SK-N-DZ (cell line): ENCODE measurements at regions not wholly inside any gene's neighbourhood (a gene's known extent, or its start where the extent isn't known, plus 50 kb on each side); places are given as distances from the start of the nearest gene placed in this dataset.

ENCODE experiments used
- DNase-seq: peaks from one replicate; pipeline ENCODE4 v3.0.0-alpha.2; 2015; ENCODE audit warnings: low spot score

DNA sequence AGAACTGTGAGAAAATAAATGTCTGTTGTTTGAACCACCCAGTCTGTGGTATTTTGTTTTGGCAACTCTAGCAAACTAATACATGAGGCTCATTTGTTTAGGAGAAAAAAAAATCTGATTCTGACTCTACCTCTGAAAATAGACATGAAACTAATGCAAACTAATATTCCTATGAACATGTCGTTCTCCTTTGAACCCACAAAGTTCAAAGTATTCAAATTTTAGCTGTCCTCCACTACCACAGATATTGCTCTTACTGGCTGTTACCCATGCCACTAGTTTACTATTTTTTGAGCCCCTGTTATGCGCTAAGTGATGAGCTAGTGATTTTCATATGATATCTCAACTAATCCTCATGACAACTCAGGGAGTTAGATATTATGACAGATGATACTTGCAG is 58.8 kb upstream of the ZNF804B start:
- no peak for DNase-seq

DNA sequence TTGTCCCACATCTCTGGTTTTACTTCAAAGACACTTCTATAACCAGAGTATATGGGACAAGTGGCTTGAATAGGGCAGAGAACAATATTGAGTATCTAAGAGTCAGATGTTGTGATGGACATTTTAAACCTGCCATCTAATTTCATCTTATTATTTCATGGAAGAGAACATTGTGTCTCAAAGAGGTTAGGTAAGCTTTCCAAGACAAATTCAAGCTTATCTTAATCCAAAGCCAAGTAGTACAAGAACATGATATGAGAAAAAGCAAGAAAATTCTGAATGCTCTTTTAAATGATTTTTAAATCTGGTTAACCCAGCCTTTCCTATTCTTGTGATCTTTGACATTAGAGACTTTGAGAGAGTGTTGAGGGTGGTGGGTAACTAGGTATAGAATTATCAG is 65.3 kb upstream of the ZNF804B start:
- no peak for DNase-seq

DNA sequence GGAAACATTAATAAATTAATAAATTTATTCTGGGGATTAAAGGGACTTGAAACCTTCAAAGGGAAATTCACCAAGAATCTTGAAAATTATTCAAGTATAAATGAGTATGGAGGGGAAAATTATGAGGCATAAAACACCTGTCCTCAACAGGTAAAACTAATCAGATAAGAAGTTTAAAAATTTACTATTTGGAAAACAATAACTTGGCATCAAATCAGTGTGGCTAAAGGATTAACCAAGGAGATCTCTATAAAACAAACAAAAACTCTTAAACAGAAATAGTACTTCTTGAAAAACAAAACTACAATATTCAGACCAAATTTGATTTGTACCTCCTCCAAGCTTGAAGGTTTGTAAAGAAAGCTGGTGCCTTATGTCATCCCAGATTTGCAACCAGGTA is 66.4 kb upstream of the ZNF804B start:
- no peak for DNase-seq

DNA sequence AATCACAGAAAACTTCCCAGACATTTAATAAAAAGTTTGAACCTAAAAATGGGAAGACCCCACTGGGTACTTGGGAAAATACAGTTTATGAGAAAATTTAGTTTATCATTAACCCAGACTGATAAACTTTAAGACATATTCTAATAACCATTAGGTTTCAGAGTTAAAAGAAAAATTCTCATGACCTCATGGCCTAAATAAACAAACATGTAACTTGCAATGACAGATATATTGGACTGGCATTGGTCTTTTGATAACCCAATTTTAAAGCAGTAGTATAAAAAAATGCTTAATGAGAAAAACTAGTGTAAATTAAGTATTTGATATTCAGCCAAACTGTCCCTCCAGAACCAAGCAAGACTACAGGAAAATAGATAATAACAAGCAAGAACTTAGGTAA is 67.0 kb upstream of the ZNF804B start:
- no peak for DNase-seq

DNA sequence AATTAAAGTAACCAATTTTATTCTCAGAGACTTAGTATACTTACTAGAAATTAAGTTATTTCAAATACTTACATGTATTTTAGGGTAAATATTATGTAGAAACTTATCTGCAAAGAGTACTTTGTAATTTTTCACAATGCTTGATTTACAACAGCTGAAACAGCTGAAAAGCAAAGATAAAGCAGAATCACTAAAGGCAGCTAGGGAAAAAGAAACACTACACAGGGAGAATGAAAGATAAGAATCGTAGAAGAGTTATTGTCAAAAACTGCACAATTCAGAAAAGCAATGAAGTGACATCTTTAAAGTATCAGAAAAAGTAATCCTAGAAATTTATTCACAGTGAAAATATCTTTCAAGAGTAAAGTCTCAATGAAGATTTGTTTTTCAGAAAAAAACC is 69.7 kb upstream of the ZNF804B start:
- DNase-seq, result no peak

DNA sequence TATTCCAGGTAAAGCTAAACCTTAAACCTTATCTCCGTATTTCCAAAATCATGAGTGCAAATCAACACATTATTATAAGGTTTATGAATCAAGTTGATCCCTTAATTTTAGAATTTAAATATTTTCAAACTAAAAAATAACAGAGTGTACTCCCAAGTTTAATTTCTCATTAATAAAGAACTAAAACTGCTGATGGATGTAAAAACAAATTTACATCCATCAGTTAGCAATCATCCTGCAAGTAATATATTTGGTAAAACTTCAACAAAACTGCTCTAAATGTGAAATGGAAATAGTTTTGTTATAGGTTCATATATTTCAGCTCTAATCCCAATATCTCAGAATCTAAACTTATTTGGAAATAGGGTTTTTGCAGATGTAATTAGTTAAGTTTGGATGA is 71.3 kb upstream of the ZNF804B start:
- no peak for DNase-seq

DNA sequence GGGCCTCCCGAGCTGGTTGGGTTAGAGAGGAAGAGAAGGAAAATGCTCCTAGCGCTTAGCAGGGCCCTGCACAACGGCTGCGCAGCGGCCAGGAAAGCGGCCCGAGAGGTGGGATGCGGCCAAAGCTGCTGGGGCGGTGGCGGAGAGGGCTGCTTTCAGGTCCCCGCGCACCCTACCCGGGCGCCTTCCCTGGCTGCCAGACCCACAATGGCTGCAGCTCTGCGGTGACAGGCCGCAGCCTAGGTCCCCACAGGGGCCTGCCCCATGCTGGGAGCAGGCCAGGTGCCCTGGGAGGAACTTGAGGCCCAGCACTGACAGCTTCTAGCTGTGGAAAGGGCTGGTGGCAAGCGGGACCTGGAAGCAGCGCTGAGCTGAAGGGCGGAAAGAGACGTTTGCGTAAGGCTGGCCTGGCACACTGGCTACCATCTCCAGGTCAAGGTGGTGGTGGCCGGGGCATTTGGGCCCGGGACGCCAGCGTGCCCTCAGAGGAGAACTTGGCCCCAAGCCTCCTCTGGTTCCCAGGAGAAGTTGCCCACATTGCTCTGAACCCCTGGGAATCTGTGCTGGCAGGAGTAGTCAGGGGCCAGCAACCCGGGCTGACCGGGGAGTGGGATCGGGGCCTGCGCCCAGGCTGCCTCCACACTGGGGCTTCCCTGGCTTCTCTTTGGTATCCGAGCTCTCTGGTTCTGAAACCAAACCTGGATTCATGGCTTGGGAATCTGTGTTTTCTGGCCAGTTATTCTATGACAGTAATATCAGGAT is 72.9 kb upstream of the ZNF804B start:
- no peak for DNase-seq

DNA sequence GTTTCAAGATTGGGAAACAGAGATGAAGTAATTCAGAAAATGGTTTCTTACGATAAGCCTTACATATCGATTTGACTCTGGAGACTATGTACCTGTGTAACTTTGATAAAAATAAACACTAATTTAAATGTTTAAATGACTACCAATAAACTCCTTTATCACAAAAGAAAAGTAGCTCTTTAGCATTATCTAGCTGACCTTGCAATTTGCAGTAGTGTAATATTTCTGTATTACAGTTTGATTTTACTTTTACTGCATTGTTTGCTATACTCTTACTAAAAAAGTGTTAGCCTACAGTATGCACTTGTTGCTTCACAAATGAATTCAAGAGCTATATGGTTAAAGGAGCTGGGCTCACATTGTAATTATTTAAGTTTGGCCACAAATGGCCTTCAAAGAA is 77.8 kb upstream of the ZNF804B start:
- DNase-seq, result no peak

DNA sequence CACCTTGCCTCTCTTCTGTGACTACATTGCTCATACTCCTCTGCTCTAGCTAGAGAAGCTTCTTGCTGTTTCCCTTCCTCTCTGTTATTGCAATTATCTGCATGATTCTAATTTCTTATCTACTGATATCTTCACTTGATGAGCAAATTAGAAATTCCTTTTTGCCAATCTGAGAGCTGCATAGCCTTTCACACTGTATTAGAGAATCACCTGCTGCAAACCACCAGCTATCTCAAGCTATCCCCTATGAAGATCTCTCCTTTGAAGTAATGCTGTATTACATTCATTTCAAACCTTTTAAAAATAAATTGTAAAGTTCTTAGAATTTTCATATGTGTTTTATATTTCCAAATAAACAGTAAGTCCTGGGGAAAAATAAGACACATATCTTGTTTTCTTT is 89.0 kb upstream of the ZNF804B start:
- no peak for DNase-seq

- no peak for DNase-seq
Measured at GRCh38 chr7:88669913-88670312, 89.6 kb upstream of the ZNF804B start.

- DNase-seq, result no peak
Measured at GRCh38 chr7:88668591-88668990, 90.9 kb upstream of the ZNF804B start.

GRCh38 chr7:88666626-88667025 is 92.9 kb upstream of the ZNF804B start:
- DNase-seq, result no peak

GRCh38 chr7:88665892-88666514 is 93.5 kb upstream of the ZNF804B start:
- no peak for DNase-seq

DNA sequence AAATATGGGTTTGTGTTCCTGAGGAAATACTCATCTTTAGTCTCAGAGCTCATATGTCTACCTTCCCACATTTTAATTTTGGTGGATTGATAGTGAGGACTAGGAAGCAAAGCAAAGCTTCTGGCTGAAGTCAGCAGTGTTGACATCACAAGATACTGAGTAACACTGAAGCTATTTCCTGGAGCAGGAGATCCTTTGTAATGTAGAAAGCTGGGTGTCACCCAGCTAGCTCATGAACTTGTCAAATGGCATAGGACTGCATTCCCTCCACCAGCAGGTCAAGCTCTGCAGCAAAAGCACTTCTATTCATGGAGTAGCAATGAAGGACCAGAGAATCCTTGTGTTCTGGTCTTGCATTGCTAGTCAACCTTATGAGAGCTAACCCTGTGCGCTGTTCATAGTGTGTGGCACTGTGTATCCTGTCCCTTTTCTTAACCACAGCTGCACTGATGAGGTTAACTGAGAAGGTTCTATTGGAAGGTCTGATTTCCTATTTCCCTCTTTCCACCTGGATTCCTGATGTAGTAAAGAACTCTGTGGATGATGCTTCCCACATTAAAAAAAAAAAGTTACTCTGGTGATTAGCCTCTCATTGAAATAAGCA is 94.8 kb upstream of the ZNF804B start:
- no peak for DNase-seq

DNA sequence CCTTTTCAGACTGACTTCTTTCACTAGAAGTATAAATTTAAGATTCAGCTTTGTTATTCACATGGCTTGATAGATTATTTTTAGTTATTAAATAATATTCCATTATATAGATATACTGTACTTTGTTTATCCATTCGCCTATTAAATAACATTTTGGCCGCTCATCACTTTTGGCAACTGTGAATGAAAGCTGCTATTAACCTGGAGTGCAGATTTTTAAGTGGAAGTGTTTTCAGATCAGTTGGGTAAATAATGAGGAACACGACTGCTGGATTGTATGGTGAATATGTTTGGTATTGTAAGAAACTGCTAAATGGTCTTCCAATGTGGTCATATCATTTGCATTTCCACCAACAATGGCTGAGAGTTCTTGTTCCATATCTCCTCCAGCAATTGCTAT is 97.6 kb upstream of the ZNF804B start:
- no peak for DNase-seq

- DNase-seq, result no peak
Measured at GRCh38 chr7:88647825-88648224, 111.7 kb upstream of the ZNF804B start.

DNA sequence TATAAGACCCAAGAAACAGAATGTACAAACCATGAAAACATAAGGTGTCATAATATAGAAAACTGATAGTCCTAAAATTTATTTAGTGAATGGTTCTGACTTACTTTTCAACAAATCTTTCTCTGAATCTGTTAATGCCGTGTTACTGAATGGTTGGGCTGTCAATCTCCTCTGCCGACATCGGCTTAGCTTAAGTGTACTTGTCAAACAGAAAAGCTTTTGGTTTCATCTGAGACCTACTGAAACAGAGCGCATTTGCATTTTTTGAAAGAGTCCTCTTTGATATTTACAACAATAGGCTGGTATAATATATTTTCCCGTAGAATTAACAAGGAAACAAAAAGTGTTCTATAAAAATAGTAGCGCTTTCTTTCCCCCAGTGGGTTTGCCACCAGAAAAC is 120.9 kb upstream of the ZNF804B start:
- no peak for DNase-seq

DNA sequence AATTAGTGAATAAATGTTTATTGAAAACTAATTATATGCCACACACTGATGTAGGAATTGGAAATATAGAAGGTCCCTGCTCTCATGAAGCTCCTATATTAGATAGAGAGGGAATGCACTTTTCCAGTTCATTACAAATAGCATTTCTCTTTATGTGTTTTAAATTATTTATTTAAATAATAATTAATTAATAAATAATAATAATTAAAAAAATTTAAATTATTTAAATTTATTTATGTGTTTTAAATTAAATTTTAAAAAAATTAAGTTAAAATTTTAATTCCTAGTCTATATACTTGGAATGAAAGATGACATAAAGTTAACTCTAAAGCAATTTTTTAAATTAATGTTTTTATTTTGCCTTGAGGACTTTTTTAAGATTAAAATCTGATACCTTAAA is 121.7 kb upstream of the ZNF804B start:
- no peak for DNase-seq

DNA sequence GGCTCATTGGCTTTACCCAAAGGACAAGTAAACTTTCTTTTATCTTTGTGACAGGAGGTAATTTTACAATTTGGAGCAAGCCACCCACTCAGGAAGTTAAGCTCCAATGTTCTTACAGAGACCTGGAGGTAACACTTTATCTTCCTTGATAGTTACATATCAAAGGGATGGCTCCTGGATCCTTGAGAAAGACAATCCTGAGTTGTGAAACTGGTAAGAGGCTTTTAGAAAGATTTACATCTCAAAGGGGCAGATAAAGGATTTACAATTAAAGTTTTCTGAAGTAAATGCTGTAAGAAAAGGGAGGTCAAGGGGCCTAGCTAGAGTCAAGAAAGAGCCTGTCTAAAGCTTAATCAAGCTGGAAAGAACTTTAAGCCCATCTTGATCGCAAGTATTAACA is 124.4 kb upstream of the ZNF804B start:
- no peak for DNase-seq

DNA sequence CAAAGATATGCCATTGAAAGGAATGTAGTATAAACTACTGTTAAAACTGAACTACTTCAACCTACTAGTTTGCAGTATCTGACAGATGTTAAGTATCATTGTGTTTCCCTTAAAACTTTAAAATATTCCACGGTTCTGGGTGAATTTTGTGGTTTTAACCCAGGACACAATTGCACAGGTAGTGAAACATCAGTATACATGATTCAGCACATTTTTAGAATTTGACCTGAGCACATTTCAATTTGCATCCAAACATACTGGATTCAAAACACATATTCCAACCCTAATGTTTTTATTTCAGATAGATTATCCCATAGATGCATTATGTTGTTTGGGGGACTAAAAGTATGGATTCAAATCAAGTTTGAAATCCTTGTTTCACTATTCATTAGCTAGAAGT is 129.9 kb upstream of the ZNF804B start:
- no peak for DNase-seq

GRCh38 chr7:88628363-88629085 is 131.0 kb upstream of the ZNF804B start:
- DNase-seq, result no peak

- DNase-seq, result no peak
Measured at GRCh38 chr7:88617185-88617584, 142.3 kb upstream of the ZNF804B start.

- DNase-seq, result no peak
Measured at GRCh38 chr7:88615336-88615735, 144.2 kb upstream of the ZNF804B start.
